ENCODE measurements at regions not wholly inside any gene's neighbourhood (a gene's known extent, or its start where the extent isn't known, plus 50 kb on each side); places are given as distances from the start of the nearest gene placed in this dataset.

- TF ChIP-seq SP1 (IDR thresholded peaks at IDR 0.05; ENCODE audit: low read depth, low read length) (no peak), HDAC6 (IDR thresholded peaks at IDR 0.05; ENCODE audit: low read depth, low read length) (no peak), E2F6 (IDR thresholded peaks at IDR 0.05) (no peak), EZH2 (IDR thresholded peaks at IDR 0.05; ENCODE audit: low read depth, low read length, severe bottlenecking) (no peak), POLR2AphosphoS5 (IDR thresholded peaks at IDR 0.05; ENCODE audit: low read depth, low read length) (no peak), ATF2 (IDR thresholded peaks at IDR 0.05; ENCODE audit: low read length) (no peak)
These were observed 765.1 kb upstream of the POM121L12 start (continued) for GRCh38 chr7:52270301-52270700.

All from H1 (cell line).